LNCAP (cell line): ENCODE measurements at regions not wholly inside any gene's neighbourhood (a gene's known extent, or its start where the extent isn't known, plus 50 kb on each side); places are given as distances from the start of the nearest gene placed in this dataset.

Experiments used
- TF ChIP-seq, protein P1 (sequence below): fragments of 450-650 bp; IDR thresholded peaks from 2 replicates; pipeline ENCODE4 v1.5.1; 2017; ENCODE audit warnings: mild to moderate bottlenecking

GRCh38 chr6:91442342-91442741 is 855.5 kb upstream of the MAP3K7 start:
- TF ChIP-seq, protein P1, sequence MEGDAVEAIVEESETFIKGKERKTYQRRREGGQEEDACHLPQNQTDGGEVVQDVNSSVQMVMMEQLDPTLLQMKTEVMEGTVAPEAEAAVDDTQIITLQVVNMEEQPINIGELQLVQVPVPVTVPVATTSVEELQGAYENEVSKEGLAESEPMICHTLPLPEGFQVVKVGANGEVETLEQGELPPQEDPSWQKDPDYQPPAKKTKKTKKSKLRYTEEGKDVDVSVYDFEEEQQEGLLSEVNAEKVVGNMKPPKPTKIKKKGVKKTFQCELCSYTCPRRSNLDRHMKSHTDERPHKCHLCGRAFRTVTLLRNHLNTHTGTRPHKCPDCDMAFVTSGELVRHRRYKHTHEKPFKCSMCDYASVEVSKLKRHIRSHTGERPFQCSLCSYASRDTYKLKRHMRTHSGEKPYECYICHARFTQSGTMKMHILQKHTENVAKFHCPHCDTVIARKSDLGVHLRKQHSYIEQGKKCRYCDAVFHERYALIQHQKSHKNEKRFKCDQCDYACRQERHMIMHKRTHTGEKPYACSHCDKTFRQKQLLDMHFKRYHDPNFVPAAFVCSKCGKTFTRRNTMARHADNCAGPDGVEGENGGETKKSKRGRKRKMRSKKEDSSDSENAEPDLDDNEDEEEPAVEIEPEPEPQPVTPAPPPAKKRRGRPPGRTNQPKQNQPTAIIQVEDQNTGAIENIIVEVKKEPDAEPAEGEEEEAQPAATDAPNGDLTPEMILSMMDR = no peak

DNA sequence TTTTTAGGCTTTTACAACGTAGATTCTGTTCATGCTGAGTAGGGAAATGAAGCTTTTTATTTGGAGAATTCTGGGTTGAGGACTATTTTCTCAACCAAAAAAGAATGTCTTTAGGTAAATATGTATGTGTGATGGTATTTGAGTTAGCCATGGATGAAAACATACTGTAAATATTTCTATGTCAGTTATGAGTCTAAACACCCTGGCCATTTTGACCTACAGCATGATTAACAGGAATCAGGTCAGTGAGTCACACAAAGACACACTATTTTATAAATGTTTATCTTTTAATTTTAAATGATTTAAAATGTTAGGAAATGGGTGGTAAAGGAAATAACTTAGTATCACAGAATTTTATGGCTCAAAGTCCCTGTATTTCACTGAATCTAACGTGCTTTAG is 851.7 kb upstream of the MAP3K7 start:
- TF ChIP-seq, protein P1 = no peak

- TF ChIP-seq, protein P1 = no peak
Observed at GRCh38 chr6:91437315-91437729, 850.5 kb upstream of the MAP3K7 start.

DNA sequence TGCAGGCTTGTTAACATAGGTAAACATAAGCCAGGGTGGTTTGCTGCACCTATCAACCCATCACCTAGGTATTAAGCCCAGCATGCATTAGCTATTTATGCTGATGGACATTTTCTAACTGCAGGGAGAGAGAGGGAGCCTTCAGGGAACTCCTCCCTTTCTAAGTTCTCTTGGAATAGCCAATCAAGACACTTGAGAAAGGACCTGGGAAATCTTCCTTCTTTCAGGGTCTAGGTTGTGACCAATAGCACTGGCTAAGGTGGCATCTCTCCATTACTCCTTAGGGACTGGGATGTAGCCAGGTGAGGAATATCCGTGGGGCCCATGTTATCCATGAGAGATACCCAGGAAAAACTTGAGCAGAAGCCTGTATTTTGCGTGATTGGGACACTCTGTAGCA is 849.6 kb upstream of the MAP3K7 start:
- TF ChIP-seq, protein P1 = no peak

DNA sequence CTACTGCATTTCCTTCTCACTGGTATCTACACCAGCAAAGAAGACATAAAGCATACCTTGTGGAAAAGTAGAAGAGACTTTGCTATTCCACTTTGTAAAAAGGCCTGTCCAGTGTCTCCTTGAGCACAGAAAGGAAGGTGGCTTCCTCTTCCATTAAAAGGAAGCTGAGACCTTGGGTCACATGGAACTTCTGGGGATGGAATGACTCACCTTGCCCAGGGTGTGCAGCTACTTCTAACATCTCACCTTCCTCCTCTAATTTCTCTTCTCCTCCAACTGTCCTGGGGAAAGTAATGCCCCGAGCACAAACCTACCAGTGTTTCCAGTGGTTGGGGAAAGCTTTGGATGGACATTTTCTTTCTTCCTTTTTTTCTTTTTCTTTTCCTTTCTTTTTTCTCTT is 848.8 kb upstream of the MAP3K7 start:
- TF ChIP-seq, protein P1 = no peak

GRCh38 chr6:91434576-91434975 is 847.7 kb upstream of the MAP3K7 start:
- TF ChIP-seq, protein P1 = no peak

- TF ChIP-seq, protein P1 = no peak
Observed at GRCh38 chr6:91433660-91434534, 847.0 kb upstream of the MAP3K7 start.
